Karpas-422 (cell line): ENCODE measurements at regions not wholly inside any gene's neighbourhood (a gene's known extent, or its start where the extent isn't known, plus 50 kb on each side); places are given as distances from the start of the nearest gene placed in this dataset.

ENCODE experiments used
- DNase-seq: peaks from one replicate; pipeline ENCODE4 v3.0.0-alpha.2; 2015
- H2AFZ ChIP-seq: fragments of 200-600 bp; sonication (generic); 2 replicates; pipeline ENCODE4 v1.6.1; 2014; ENCODE audit warnings: antibody characterized with exemption, low read length, mixed read lengths
- H3K27ac ChIP-seq: fragments of 200-600 bp; sonication (generic); 2 replicates; pipeline ENCODE4 v1.5.1; 2014; ENCODE audit warnings: mild to moderate bottlenecking, low read length, moderate library complexity
- H3K27me3 ChIP-seq: fragments of 200-600 bp; sonication (generic); 2 replicates; pipeline ENCODE4 v1.6.1; 2014; ENCODE audit warnings: low read length, mixed read lengths
- H3K36me3 ChIP-seq: fragments of 200-600 bp; sonication (generic); 2 replicates; pipeline ENCODE4 v1.6.1; 2014; ENCODE audit warnings: low read length, mixed read lengths; ENCODE audit not compliant: insufficient read depth
- H3K4me1 ChIP-seq: fragments of 200-600 bp; sonication (generic); 2 replicates; pipeline ENCODE4 v1.6.1; 2014; ENCODE audit warnings: mild to moderate bottlenecking, low read length, mixed read lengths
- H3K4me2 ChIP-seq: fragments of 200-600 bp; sonication (generic); 2 replicates; pipeline ENCODE4 v1.6.1; 2014; ENCODE audit warnings: low read length, low read depth, mild to moderate bottlenecking; ENCODE audit not compliant: poor library complexity, severe bottlenecking
- H3K4me3 ChIP-seq: fragments of 200-600 bp; sonication (generic); 2 replicates; pipeline ENCODE4 v1.5.1; 2014; ENCODE audit warnings: mild to moderate bottlenecking, antibody characterized with exemption, low read length, mixed read lengths
- H3K79me2 ChIP-seq: fragments of 200-600 bp; sonication (generic); 2 replicates; pipeline ENCODE4 v1.6.1; 2014; ENCODE audit warnings: mild to moderate bottlenecking, low read length, mixed read lengths
- H3K9ac ChIP-seq: fragments of 200-600 bp; sonication (generic); 2 replicates; pipeline ENCODE4 v1.6.0; 2014; ENCODE audit warnings: low read length
- H3K9me2 ChIP-seq: fragments of 200-600 bp; sonication (generic), shearing (Covaris generic); replicated peaks from 2 replicates; pipeline ENCODE4 v1.6.0; 2014; ENCODE audit warnings: mild to moderate bottlenecking, low read length, moderate library complexity; ENCODE audit not compliant: insufficient read depth
- H3K9me3 ChIP-seq: fragments of 300-700, 200-600 bp; sonication (generic); 2 replicates; pipeline ENCODE4 v1.6.1; 2014; ENCODE audit warnings: low read length, mixed read lengths
- H4K20me1 ChIP-seq: fragments of 200-600 bp; sonication (generic); 2 replicates; pipeline ENCODE4 v1.6.1; 2014; ENCODE audit warnings: mild to moderate bottlenecking, antibody characterized with exemption, low read length, low read depth; ENCODE audit not compliant: insufficient read depth

- Histone ChIP-seq H3K9me2 (no peaks in the 10 kb centered on the region), H3K27me3 (no peaks in the 10 kb centered on the region), H3K9ac (no peak overlapping the region)
Measured at GRCh38 chr6:168871642-168872315, 381.9 kb downstream of the THBS2 start.

GRCh38 chr6:168870982-168871381 lies 382.7 kb downstream of the THBS2 start:
- Histone ChIP-seq H4K20me1 (no peaks in the 10 kb centered on the region), H3K27me3 (no peaks in the 10 kb centered on the region)
- no peak for DNase-seq

More at GRCh38 chr6:168871642-168872315, 381.9 kb downstream of the THBS2 start:
- DNase-seq, result no peak
- Histone ChIP-seq H3K36me3 (no peaks in the 10 kb centered on the region), H4K20me1 (no peaks in the 10 kb centered on the region), H3K4me3 (no peak overlapping the region), H3K9me3 (no peaks in the 10 kb centered on the region), H3K4me1 (no peaks in the 10 kb centered on the region), H3K4me2 (no peak overlapping the region), H3K79me2 (no peaks in the 10 kb centered on the region), H2AFZ (no peak overlapping the region), H3K27ac (no peak overlapping the region)

GRCh38 chr6:168867247-168868102 lies 386.2 kb downstream of the THBS2 start:
- Histone ChIP-seq H4K20me1 (no peaks in the 10 kb centered on the region), H3K27ac (no peak overlapping the region), H3K9me3 (no peaks in the 10 kb centered on the region), H3K27me3 (no peaks in the 10 kb centered on the region), H2AFZ (no peak overlapping the region), H3K9ac (no peak overlapping the region), H3K9me2 (no peaks in the 10 kb centered on the region), H3K36me3 (no peaks in the 10 kb centered on the region), H3K4me2 (no peak overlapping the region), H3K4me1 (no peaks in the 10 kb centered on the region), H3K4me3 (no peak overlapping the region), H3K79me2 (no peaks in the 10 kb centered on the region)
- no peak for DNase-seq

More at GRCh38 chr6:168870982-168871381, 382.7 kb downstream of the THBS2 start:
- Histone ChIP-seq H3K4me1 (no peaks in the 10 kb centered on the region), H3K4me3 (no peak overlapping the region), H3K9me3 (no peaks in the 10 kb centered on the region), H3K4me2 (no peak overlapping the region), H3K27ac (no peak overlapping the region), H3K9ac (no peak overlapping the region), H2AFZ (no peak overlapping the region), H3K36me3 (no peaks in the 10 kb centered on the region), H3K9me2 (no peaks in the 10 kb centered on the region), H3K79me2 (no peaks in the 10 kb centered on the region)

GRCh38 chr6:168866534-168866933 lies 387.1 kb downstream of the THBS2 start:
- no peak for DNase-seq
- no peaks in the 10 kb centered on the region for H4K20me1 ChIP-seq
- H3K27ac ChIP-seq, result no peak overlapping the region

GRCh38 chr6:168865522-168865921 lies 388.1 kb downstream of the THBS2 start:
- Histone ChIP-seq H3K27me3 (no peaks in the 10 kb centered on the region), H3K27ac (no peak overlapping the region), H3K9ac (no peak overlapping the region), H3K4me3 (no peak overlapping the region), H3K4me1 (no peaks in the 10 kb centered on the region), H2AFZ (no peak overlapping the region), H3K36me3 (no peaks in the 10 kb centered on the region), H3K4me2 (no peak overlapping the region), H3K9me3 (no peaks in the 10 kb centered on the region), H3K9me2 (no peaks in the 10 kb centered on the region), H3K79me2 (no peaks in the 10 kb centered on the region), H4K20me1 (no peaks in the 10 kb centered on the region)
- DNase-seq, result no peak

More at GRCh38 chr6:168866534-168866933, 387.1 kb downstream of the THBS2 start:
- no peaks in the 10 kb centered on the region for H3K4me1 ChIP-seq
- no peak overlapping the region for H3K4me2 ChIP-seq
- no peak overlapping the region for H3K4me3 ChIP-seq
- no peaks in the 10 kb centered on the region for H3K9me3 ChIP-seq
- H3K9ac ChIP-seq, result no peak overlapping the region
- H3K36me3 ChIP-seq, result no peaks in the 10 kb centered on the region
- no peaks in the 10 kb centered on the region for H3K27me3 ChIP-seq
- no peaks in the 10 kb centered on the region for H3K9me2 ChIP-seq
- no peaks in the 10 kb centered on the region for H3K79me2 ChIP-seq
- H2AFZ ChIP-seq, result no peak overlapping the region

GRCh38 chr6:168864541-168865460 lies 388.8 kb downstream of the THBS2 start:
- Histone ChIP-seq H3K79me2 (no peaks in the 10 kb centered on the region), H3K27me3 (no peaks in the 10 kb centered on the region), H3K9me2 (no peaks in the 10 kb centered on the region), H3K4me1 (no peaks in the 10 kb centered on the region), H4K20me1 (no peaks in the 10 kb centered on the region), H3K9ac (no peak overlapping the region), H3K4me3 (no peak overlapping the region), H3K27ac (no peak overlapping the region), H3K9me3 (no peaks in the 10 kb centered on the region), H3K4me2 (no peak overlapping the region), H3K36me3 (no peaks in the 10 kb centered on the region), H2AFZ (no peak overlapping the region)
- DNase-seq, result no peak

GRCh38 chr6:168863467-168863866 lies 390.2 kb downstream of the THBS2 start:
- Histone ChIP-seq H3K27ac (no peak overlapping the region), H3K4me2 (no peak overlapping the region), H3K9ac (no peak overlapping the region), H3K27me3 (no peaks in the 10 kb centered on the region), H4K20me1 (no peaks in the 10 kb centered on the region), H3K36me3 (no peaks in the 10 kb centered on the region), H3K9me2 (no peaks in the 10 kb centered on the region), H3K4me1 (no peaks in the 10 kb centered on the region), H3K4me3 (no peak overlapping the region), H2AFZ (no peak overlapping the region), H3K79me2 (no peaks in the 10 kb centered on the region), H3K9me3 (no peaks in the 10 kb centered on the region)
- DNase-seq, result no peak
